ENCODE measurements at regions not wholly inside any gene's neighbourhood (a gene's known extent, or its start where the extent isn't known, plus 50 kb on each side); places are given as distances from the start of the nearest gene placed in this dataset.
"Not testable (repeated sequence)": the region's sequence is repeated elsewhere in the genome, so short reads cannot be mapped to it uniquely, and the experiment has no call there.

DNA sequence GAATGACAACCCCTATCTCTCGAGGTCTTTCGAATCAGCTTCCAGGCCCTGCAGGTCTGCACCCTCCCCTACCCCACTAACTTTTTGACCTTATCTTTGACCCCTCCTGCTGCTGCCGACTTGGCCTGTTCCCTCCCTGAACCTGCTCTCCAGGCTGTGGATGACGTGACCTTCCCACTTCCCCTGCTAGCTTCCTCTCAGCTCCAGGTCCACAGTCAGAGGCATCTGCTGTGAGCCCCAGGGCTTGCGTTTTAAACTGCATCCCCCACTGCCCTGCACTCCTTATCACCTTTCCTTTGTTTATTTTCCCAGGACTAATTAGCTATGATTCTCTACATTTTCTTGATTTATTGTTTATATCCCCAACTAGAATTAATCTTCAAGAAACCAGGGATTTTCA is 71.2 kb upstream of the ALKAL2 start:
- Mint-ChIP-seq H3K36me3 (peaks cover 4% of the 10 kb centered on the region), H3K27me3 (ENCODE audit: insufficient read depth, low read depth) (no peaks in the 10 kb centered on the region), H3K4me1 (peaks cover 3% of the 10 kb centered on the region), H3K27ac (peak overlapping the region; percentile 73), H3K9me3 (peaks cover 16% of the 10 kb centered on the region), H3K4me3 (no peak overlapping the region)
- Histone ChIP-seq H3K79me2 (ENCODE audit: low read depth) (no peaks in the 10 kb centered on the region), H3K4me1 (no peaks in the 10 kb centered on the region), H3K27me3 (no peaks in the 10 kb centered on the region), H3K9me3 (ENCODE audit: low read depth) (peaks cover 5% of the 10 kb centered on the region), H3K27ac (no peak overlapping the region), H3K9ac (no peak overlapping the region), H2AFZ (replicated peaks) (no peak overlapping the region), H3K36me3 (no peaks in the 10 kb centered on the region), H4K20me1 (ENCODE audit: low read depth) (no peaks in the 10 kb centered on the region), H3K4me3 (no peak overlapping the region), H3F3A (ENCODE audit: low read depth) (no peaks in the 10 kb centered on the region), H3K4me2 (no peak overlapping the region)
- TF ChIP-seq EZH2 (IDR thresholded peaks at IDR 0.05) (no peak), EZH2phosphoT487 (IDR thresholded peaks at IDR 0.05) (no peak)
- TF ChIP-seq, protein P1, sequence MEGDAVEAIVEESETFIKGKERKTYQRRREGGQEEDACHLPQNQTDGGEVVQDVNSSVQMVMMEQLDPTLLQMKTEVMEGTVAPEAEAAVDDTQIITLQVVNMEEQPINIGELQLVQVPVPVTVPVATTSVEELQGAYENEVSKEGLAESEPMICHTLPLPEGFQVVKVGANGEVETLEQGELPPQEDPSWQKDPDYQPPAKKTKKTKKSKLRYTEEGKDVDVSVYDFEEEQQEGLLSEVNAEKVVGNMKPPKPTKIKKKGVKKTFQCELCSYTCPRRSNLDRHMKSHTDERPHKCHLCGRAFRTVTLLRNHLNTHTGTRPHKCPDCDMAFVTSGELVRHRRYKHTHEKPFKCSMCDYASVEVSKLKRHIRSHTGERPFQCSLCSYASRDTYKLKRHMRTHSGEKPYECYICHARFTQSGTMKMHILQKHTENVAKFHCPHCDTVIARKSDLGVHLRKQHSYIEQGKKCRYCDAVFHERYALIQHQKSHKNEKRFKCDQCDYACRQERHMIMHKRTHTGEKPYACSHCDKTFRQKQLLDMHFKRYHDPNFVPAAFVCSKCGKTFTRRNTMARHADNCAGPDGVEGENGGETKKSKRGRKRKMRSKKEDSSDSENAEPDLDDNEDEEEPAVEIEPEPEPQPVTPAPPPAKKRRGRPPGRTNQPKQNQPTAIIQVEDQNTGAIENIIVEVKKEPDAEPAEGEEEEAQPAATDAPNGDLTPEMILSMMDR (IDR thresholded peaks at IDR 0.05), result no peak
- DNase-seq (ENCODE audit: low spot score), result no peak

DNA sequence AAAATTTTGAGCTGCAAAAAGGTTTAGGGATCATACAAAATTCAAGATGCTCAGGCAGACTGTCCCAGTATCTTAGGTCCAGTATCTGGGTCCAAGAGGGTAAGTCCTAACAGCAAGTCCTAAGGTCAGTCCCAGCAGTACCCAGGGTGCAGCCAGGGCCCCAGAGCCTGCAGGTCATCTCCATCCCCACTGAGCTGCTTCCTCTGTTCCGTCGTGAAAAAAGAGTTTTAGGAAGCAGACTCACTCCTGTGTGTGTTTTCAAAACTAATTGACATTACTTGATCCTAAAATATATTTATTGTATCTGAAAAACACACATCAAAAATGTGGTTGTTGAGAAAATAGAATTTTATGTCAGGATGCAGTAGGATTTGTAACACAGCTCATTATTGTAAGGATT is 69.9 kb upstream of the ALKAL2 start:
- no peak overlapping the region for H3K4me3 Mint-ChIP-seq
- H3K9ac ChIP-seq, result no peak overlapping the region
- no peak overlapping the region for H3K27ac ChIP-seq
- no peaks in the 10 kb centered on the region for H3F3A ChIP-seq (ENCODE audit: low read depth)
- no peak overlapping the region for H2AFZ ChIP-seq (replicated peaks)
- H3K36me3 Mint-ChIP-seq, result peaks cover 4% of the 10 kb centered on the region
- peaks cover 8% of the 10 kb centered on the region for H3K9me3 Mint-ChIP-seq
- H3K36me3 ChIP-seq, result no peaks in the 10 kb centered on the region
- H3K4me1 Mint-ChIP-seq, result peaks cover 3% of the 10 kb centered on the region
- H3K4me3 ChIP-seq, result no peak overlapping the region
- TF ChIP-seq, protein P1 (IDR thresholded peaks at IDR 0.05), result no peak
- no peak for TF ChIP-seq EZH2 (IDR thresholded peaks at IDR 0.05)
- no peak for TF ChIP-seq EZH2phosphoT487 (IDR thresholded peaks at IDR 0.05)
- H3K27ac Mint-ChIP-seq, result no peak overlapping the region
- H3K27me3 Mint-ChIP-seq (ENCODE audit: insufficient read depth, low read depth), result no peaks in the 10 kb centered on the region
- H3K4me2 ChIP-seq, result no peak overlapping the region
- H3K79me2 ChIP-seq (ENCODE audit: low read depth), result no peaks in the 10 kb centered on the region
- DNase-seq (ENCODE audit: low spot score), result no peak
- peaks cover 5% of the 10 kb centered on the region for H3K9me3 ChIP-seq (ENCODE audit: low read depth)
- H3K27me3 ChIP-seq, result no peaks in the 10 kb centered on the region
- no peaks in the 10 kb centered on the region for H3K4me1 ChIP-seq
- H4K20me1 ChIP-seq (ENCODE audit: low read depth), result no peaks in the 10 kb centered on the region

DNA sequence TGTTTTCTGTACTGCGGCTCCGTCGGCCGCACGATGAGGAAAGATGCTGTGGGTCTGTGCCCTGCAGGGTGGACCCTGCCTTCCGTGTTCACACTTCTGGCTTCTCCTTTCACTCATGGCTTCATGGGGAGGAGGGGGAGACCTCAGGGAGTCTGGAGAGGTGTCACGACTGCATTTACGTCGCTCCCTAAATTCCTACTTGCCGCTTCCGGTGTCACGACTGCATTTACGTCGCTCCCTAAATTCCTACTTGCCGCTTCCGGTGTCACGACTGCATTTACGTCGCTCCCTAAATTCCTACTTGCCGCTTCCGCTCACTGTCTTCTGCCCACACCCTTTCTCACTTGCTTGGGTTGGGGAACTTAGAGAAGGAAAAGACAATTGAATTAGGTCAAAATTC is 68.4 kb upstream of the ALKAL2 start:
- not testable (repeated sequence) for H3K27me3 ChIP-seq; H3K4me1 ChIP-seq; H3F3A ChIP-seq (ENCODE audit: low read depth); H3K9me3 ChIP-seq (ENCODE audit: low read depth); H3K4me3 Mint-ChIP-seq; H3K4me3 ChIP-seq; H4K20me1 ChIP-seq (ENCODE audit: low read depth); H3K36me3 ChIP-seq; H3K79me2 ChIP-seq (ENCODE audit: low read depth); H3K9me3 Mint-ChIP-seq; H3K9ac ChIP-seq; H2AFZ ChIP-seq (replicated peaks); H3K4me2 ChIP-seq; H3K27ac Mint-ChIP-seq; DNase-seq (ENCODE audit: low spot score); H3K36me3 Mint-ChIP-seq; H3K4me1 Mint-ChIP-seq; H3K27me3 Mint-ChIP-seq (ENCODE audit: insufficient read depth, low read depth); H3K27ac ChIP-seq

DNA sequence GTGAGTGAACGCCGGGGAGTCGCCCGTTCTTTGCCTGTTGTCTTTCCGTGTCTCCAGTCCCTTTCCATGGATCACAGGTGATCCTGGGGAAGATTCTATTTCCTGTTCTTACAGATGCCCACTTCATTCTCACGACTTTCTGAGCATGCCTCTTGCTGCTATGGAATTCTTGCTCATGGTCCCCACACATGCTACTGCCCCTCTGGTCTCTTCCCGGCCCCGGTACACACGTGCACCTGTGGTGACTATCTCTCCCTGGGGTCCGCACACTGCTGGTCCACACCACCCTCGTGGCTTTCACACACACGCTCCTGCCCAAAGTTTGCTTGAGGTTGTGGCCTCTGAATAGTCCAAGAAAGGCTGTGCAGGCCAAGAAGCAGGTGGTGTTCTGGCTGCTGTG is 67.9 kb upstream of the ALKAL2 start:
- Mint-ChIP-seq H3K9me3 (peaks cover 8% of the 10 kb centered on the region), H3K4me3 (no peak overlapping the region), H3K27me3 (ENCODE audit: insufficient read depth, low read depth) (no peaks in the 10 kb centered on the region), H3K27ac (no peak overlapping the region), H3K36me3 (peaks cover 4% of the 10 kb centered on the region), H3K4me1 (peaks cover 3% of the 10 kb centered on the region)
- H3K4me2 ChIP-seq, result no peak overlapping the region
- no peaks in the 10 kb centered on the region for H3K9me3 ChIP-seq (ENCODE audit: low read depth)
- no peak overlapping the region for H2AFZ ChIP-seq (replicated peaks)
- DNase-seq (ENCODE audit: low spot score), result no peak
- H3K36me3 ChIP-seq, result no peaks in the 10 kb centered on the region
- H3K27ac ChIP-seq, result no peak overlapping the region
- H3K9ac ChIP-seq, result no peak overlapping the region
- H4K20me1 ChIP-seq (ENCODE audit: low read depth), result no peaks in the 10 kb centered on the region
- no peak for TF ChIP-seq EZH2 (IDR thresholded peaks at IDR 0.05)
- TF ChIP-seq EZH2phosphoT487 (IDR thresholded peaks at IDR 0.05), result no peak
- TF ChIP-seq, protein P1 (IDR thresholded peaks at IDR 0.05), result no peak
- no peaks in the 10 kb centered on the region for H3F3A ChIP-seq (ENCODE audit: low read depth)
- H3K4me1 ChIP-seq, result no peaks in the 10 kb centered on the region
- no peaks in the 10 kb centered on the region for H3K79me2 ChIP-seq (ENCODE audit: low read depth)
- H3K27me3 ChIP-seq, result no peaks in the 10 kb centered on the region
- H3K4me3 ChIP-seq, result no peak overlapping the region
